Uterus (tissue), 2 donors: ENCODE measurements at regions not wholly inside any gene's neighbourhood (a gene's known extent, or its start where the extent isn't known, plus 50 kb on each side); places are given as distances from the start of the nearest gene placed in this dataset.

ENCODE experiments used
- CTCF ChIP-seq, 4 experiments: fragments of 200-600 bp in 2 of 4; fragments of 450-650 bp in 2 of 4; sonication (generic) in 2 of 4; IDR thresholded peaks; one replicate each; pipeline ENCODE4 v1.5.1; 2016 to 2019; ENCODE audit warnings: antibody characterized with exemption in 4 of 4, mild to moderate bottlenecking in 2 of 4, moderate library complexity in 1 of 4
- POLR2A ChIP-seq, 2 donors: fragments of 450-650 bp; IDR thresholded peaks; one replicate each; pipeline ENCODE4 v1.6.1; 2016; ENCODE audit warnings: antibody characterized with exemption in 2 of 2, mild to moderate bottlenecking in 1 of 2, moderate library complexity in 1 of 2

GRCh38 chr1:104630567-104631149, 881.0 kb downstream of the AMY1C start:
- no peak for TF ChIP-seq CTCF (IDR thresholded peaks at IDR 0.05)
- TF ChIP-seq POLR2A (IDR thresholded peaks at IDR 0.05) = no peak
